ENCODE measurements at regions not wholly inside any gene's neighbourhood (a gene's known extent, or its start where the extent isn't known, plus 50 kb on each side); places are given as distances from the start of the nearest gene placed in this dataset.
"Not testable (repeated sequence)": the region's sequence is repeated elsewhere in the genome, so short reads cannot be mapped to it uniquely, and the experiment has no call there.

- no peak for DNase-seq (ENCODE audit: low spot score)
Observed at GRCh38 chr2:67571785-67572718, 174.9 kb downstream of the ETAA1 start.

- no peak for DNase-seq (ENCODE audit: low spot score)
Observed at GRCh38 chr2:67572721-67573435, 175.7 kb downstream of the ETAA1 start.

DNA sequence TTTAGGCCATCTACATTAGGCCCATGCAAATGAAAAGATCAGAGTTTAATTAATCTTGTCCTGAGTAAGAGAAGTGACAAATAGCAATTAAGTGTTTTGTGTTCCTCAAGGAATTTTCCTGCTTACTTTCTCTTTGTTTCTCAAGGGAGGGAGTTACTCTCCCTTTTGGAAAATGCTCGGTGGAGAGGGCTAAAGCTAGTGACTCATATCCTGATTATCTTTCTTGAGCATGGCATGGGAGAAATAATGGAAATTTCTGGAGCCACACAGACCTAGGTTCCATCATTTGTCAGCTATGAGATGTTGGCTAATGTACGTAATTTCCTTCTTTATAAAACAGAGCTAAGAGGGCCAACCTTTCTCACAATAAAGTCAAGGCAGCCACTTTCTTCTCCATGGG lies 177.1 kb downstream of the ETAA1 start:
- no peak for DNase-seq (ENCODE audit: low spot score)

GRCh38 chr2:67576226-67576625 lies 179.1 kb downstream of the ETAA1 start:
- no peak for DNase-seq (ENCODE audit: low spot score)

GRCh38 chr2:67576991-67577390 lies 179.9 kb downstream of the ETAA1 start:
- DNase-seq (ENCODE audit: low spot score) = no peak

- no peak for DNase-seq (ENCODE audit: low spot score)
Observed at GRCh38 chr2:67579216-67579615, 182.1 kb downstream of the ETAA1 start.

- DNase-seq (ENCODE audit: low spot score) = no peak
Observed at GRCh38 chr2:67579806-67580205, 182.7 kb downstream of the ETAA1 start.

DNA sequence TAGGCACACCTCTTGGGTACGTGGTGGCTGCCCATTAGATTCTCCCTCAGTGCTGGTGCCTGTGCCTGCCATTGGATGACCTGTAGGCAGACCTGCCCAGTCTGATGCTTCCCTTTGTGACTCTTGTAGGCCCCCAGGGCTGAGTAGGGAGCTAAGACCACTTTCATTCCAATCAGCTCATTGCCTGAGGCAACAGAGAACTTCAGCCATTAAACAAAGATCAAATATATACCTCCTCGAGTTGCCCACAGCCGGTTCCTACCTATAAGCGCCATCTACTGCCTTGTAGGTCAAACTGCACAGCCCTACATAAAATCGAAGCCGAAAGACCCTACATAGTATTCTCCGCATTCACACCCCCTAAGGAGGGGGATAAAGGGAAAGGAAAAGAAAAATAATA lies 184.6 kb downstream of the ETAA1 start:
- DNase-seq (ENCODE audit: low spot score) = peak; percentile 12

DNA sequence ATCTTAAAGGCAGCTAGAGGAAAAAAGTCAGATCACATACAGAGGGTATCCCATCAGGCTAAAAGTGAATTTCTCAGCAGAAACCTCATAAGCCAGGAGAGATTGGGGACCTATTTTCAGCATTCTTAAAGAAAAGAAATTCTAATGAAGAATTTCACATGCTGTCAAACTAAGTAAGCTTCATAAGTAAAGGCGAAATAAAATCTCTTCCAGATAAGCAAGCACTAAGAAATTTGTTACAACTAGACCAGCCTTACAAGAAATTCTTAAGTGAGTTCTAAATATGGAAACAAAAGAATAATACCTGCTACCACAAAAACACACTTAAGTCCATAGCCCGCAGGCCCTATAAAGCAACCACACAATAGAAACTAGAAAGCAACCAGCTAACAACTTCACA lies 186.1 kb downstream of the ETAA1 start:
- no peak for DNase-seq (ENCODE audit: low spot score)

GRCh38 chr2:67585400-67585799 lies 188.3 kb downstream of the ETAA1 start:
- DNase-seq (ENCODE audit: low spot score) = no peak

- DNase-seq (ENCODE audit: low spot score) = not testable (repeated sequence)
Observed at GRCh38 chr2:67589121-67589520, 192.0 kb downstream of the ETAA1 start.

DNA sequence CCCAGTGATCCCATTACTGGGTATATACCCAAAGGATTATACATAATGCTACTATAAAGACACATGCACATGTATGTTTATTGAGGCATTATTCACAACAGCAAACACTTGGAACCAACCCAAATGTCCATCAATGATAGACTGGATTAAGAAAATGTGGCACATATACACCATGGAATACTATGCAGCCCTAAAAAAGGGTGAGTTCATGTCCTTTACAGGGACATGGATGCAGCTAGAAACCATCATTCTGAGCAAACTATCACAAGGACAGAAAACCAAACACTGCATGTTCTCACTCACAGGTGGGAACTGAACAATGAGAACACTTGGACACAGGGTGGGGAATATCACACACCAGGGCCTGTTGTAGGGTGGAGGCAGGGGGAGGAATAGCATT lies 197.4 kb downstream of the ETAA1 start:
- not testable (repeated sequence) for DNase-seq (ENCODE audit: low spot score)

- no peak for DNase-seq (ENCODE audit: low spot score)
Observed at GRCh38 chr2:67596871-67597270, 199.7 kb downstream of the ETAA1 start.

DNA sequence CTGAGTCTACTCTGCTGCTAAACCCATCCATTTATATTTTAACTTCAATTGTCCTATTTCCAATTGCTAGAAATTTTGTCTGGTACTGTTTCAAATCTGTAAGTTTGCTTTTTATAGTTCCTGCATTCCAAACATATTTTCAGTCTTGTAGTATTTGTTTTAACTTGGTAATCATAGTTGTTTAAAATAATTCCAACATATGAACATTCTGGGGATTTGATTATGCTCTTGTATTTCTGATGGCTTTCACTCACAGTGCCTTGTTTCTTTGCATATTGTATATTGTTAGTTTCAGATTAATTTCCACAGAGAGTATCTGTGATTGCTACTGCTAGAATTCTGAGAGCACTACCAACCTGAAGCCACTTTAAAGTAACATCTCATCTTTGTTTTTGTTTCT lies 202.4 kb downstream of the ETAA1 start:
- DNase-seq (ENCODE audit: low spot score) = no peak

DNA sequence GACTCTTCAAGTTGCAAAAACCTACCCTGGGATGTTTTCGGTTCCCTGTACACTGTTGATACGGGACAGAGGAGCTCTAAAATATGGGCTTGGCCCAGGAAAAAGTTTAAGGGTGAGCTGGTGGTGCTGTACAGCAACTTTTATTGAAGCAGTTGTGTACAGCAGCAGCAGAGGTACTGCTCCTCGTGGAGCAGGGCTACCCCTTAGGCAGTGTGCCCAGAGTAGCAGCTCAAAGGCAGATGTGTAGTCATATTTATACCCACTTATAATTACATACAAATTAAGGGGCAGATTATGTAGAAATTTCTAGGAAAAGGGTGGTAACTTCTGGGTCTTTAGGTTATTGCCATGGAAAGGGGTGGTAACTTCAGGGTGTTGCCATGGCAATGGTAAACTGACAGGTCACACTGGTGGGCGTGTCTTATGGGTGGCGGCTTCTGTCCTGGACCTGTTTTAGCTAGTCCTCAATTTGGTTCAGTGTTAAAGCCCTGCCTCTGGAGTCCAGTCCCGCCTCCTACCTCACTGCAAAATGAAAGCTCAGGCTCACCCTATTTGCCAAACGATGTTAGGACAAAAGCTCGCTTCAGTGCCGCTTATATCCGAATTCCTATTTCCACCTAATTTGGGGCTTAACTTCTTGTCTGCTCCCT lies 203.2 kb downstream of the ETAA1 start:
- no peak for DNase-seq (ENCODE audit: low spot score)

GRCh38 chr2:67600946-67601345 lies 203.8 kb downstream of the ETAA1 start:
- no peak for DNase-seq (ENCODE audit: low spot score)

DNA sequence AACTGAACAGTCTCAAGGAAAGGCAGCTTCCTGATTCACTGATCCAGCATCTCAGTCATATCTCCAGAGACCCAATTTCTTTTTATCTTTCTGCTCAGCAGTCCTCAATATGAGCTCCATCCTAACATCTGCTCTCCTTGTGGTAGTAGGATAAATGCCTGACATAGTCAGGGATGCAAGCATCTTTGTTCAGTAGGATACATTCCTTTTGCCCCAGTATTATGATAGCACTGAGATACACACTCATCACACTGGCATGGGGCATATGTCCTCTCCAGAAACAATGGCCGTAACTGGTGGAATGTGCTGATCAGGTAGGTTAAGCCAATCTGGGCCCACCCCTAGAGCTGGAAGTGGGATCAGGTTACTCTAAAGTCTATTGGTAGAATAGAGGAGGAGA lies 207.2 kb downstream of the ETAA1 start:
- no peak for DNase-seq (ENCODE audit: low spot score)

DNA sequence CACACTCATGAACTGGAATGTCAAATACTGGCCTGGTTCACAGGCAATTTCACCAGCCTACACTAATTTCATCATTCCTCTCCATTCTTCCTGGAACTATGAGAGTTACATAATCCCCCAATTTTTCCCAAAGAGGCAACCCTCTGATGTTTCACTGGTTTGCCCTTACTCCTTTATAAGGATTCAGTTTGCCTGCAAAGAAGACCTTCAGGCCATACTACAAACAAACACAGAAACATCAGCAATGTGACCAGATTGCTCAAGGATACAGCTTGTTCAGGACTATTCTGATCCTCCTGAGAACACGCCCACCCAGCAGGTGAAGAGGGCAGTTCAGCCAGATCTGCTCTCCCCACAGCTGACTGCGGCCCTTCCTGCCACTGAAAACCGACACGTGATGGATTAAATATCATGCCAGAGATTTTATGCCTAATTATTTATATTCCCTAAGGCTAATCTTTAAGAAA lies 215.5 kb downstream of the ETAA1 start:
- DNase-seq (ENCODE audit: low spot score) = no peak

DNA sequence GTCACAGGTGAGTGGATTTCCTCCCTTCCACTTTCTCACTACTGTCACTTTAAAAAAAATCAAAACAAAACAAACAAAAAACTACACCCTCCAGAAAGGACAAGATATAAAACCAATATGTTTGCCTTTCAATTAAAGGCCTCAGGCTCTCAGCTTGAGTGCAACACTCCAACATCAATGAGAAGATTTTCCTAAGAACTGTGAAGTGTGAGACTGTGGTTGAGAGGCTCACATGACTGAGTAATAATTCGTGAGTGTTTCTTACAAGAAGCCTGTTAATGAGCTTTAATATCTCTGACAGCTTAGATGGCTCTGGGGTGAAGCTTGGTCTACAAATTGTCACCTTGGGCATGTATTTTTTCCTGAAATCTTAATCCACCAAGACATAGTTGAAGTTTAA lies 216.1 kb downstream of the ETAA1 start:
- DNase-seq (ENCODE audit: low spot score) = no peak

- no peak for DNase-seq (ENCODE audit: low spot score)
Observed at GRCh38 chr2:67614454-67614853, 217.3 kb downstream of the ETAA1 start.

DNA sequence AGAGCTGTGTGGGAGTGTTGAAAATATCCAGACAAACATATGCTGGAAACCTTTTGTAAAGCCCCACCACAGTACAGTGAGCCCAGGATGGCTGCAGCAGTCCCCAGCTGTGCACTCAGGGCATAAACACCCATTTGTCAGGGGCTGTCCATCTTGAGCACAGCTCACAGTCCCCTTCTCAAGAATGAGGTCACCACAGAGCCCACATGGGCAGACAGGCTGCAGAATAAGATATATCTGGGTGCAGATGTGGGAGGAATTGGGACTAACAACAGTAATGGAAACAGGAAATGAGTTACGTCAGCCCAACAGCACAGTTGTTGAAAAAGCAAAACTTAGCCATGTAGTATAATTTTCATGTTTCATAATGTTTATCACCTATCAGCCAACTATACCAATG lies 219.6 kb downstream of the ETAA1 start:
- no peak for DNase-seq (ENCODE audit: low spot score)

GRCh38 chr2:67619204-67619603 lies 222.1 kb downstream of the ETAA1 start:
- no peak for DNase-seq (ENCODE audit: low spot score)

GRCh38 chr2:67623741-67624140 lies 226.6 kb downstream of the ETAA1 start:
- not testable (repeated sequence) for DNase-seq (ENCODE audit: low spot score)
